Activated T-cell treated with anti-CD3 and anti-CD28 coated beads, Interleukin-2, amount 50 U/mL, for 48 hours (primary cell): ENCODE measurements at regions not wholly inside any gene's neighbourhood (a gene's known extent, or its start where the extent isn't known, plus 50 kb on each side); places are given as distances from the start of the nearest gene placed in this dataset.
"Not testable (repeated sequence)": the region's sequence is repeated elsewhere in the genome, so short reads cannot be mapped to it uniquely, and the experiment has no call there.

Experiments used
- DNase-seq, 2 experiments: peaks; one replicate each; pipeline ENCODE4 v3.0.0-alpha.2; 2020

- DNase-seq: no peak
Measured at GRCh38 chr2:205901491-205901890, 184.5 kb downstream of the INO80D start.

- DNase-seq: no peak
Measured at GRCh38 chr2:205898744-205899143, 187.2 kb downstream of the INO80D start.

- DNase-seq: no peak
Measured at GRCh38 chr2:205895981-205896655, 189.9 kb downstream of the INO80D start.

- DNase-seq: no peak
Measured at GRCh38 chr2:205892665-205893259, 193.2 kb downstream of the INO80D start.

GRCh38 chr2:205892251-205892655 is 193.7 kb downstream of the INO80D start:
- no peak for DNase-seq

- DNase-seq: no peak
Measured at GRCh38 chr2:205889114-205889513, 196.9 kb downstream of the INO80D start.

- no peak for DNase-seq
Measured at GRCh38 chr2:205887637-205888036, 198.3 kb downstream of the INO80D start.

- DNase-seq: peak; percentile 80
Measured at GRCh38 chr2:205885492-205886099, 200.4 kb downstream of the INO80D start.

- no peak for DNase-seq
Measured at GRCh38 chr2:205883965-205884364, 201.7 kb downstream of the NRP2 start.

- no peak for DNase-seq
Measured at GRCh38 chr2:205882806-205883425, 200.6 kb downstream of the NRP2 start.

GRCh38 chr2:205880048-205880447 is 197.7 kb downstream of the NRP2 start:
- no peak for DNase-seq

GRCh38 chr2:205878999-205879762 is 196.9 kb downstream of the NRP2 start:
- DNase-seq: no peak

GRCh38 chr2:205877496-205877895 is 195.2 kb downstream of the NRP2 start:
- DNase-seq: no peak

GRCh38 chr2:205876127-205876526 is 193.8 kb downstream of the NRP2 start:
- DNase-seq: no peak

- DNase-seq: no peak
Measured at GRCh38 chr2:205872716-205873115, 190.4 kb downstream of the NRP2 start.

GRCh38 chr2:205869439-205869838 is 187.1 kb downstream of the NRP2 start:
- no peak for DNase-seq

GRCh38 chr2:205868773-205869333 is 186.6 kb downstream of the NRP2 start:
- DNase-seq: peak; percentile 26 to 31

- no peak for DNase-seq
Measured at GRCh38 chr2:205868053-205868452, 185.8 kb downstream of the NRP2 start.

GRCh38 chr2:205867371-205867770 is 185.1 kb downstream of the NRP2 start:
- DNase-seq: no peak

- no peak for DNase-seq
Measured at GRCh38 chr2:205865905-205866441, 183.7 kb downstream of the NRP2 start.

- no peak for DNase-seq
Measured at GRCh38 chr2:205865056-205865455, 182.8 kb downstream of the NRP2 start.

GRCh38 chr2:205864491-205864890 is 182.2 kb downstream of the NRP2 start:
- no peak for DNase-seq

GRCh38 chr2:205862761-205863160 is 180.5 kb downstream of the NRP2 start:
- DNase-seq: not testable (repeated sequence)
